ENCODE measurements at regions not wholly inside any gene's neighbourhood (a gene's known extent, or its start where the extent isn't known, plus 50 kb on each side); places are given as distances from the start of the nearest gene placed in this dataset.

DNA sequence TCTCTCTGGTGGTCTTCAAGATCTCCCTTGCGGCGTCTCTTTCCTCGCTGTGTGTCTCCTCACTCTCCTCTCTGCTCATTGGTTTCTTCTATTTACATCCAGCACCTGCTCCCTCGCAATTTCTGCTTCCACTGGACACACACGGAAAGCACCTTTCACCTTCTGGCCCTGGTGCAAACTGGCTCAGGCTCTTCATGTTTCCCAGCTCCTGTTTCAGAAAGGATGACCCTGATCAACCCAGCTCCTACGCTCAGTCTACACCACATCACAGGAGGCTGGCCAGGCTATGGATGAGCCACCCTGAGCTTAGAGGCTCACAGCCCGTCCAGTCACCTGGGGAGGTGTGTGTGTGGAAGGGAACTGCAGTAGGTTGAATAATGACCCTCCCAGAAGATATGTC, 72.7 kb downstream of the MCFD2 start:
- peaks cover 20% of the 10 kb centered on the region for H3K4me1 ChIP-seq (ENCODE audit: insufficient read depth, low read length)
- TF ChIP-seq ZNF431 (CRISPR knock-in tag; IDR thresholded peaks at IDR 0.05; ENCODE audit: borderline replicate concordance, low read depth) (no peak), ZNF354B (CRISPR knock-in tag; IDR thresholded peaks at IDR 0.05) (no peak), ZNF891 (CRISPR knock-in tag; IDR thresholded peaks at IDR 0.05) (no peak), NFYB (CRISPR knock-in tag; IDR thresholded peaks at IDR 0.05) (no peak), TBX3 (IDR thresholded peaks at IDR 0.05; ENCODE audit: borderline replicate concordance) (no peak), RBM39 (IDR thresholded peaks at IDR 0.05; ENCODE audit: low read depth, low read length, poor library complexity, severe bottlenecking) (no peak), ZNF616 (CRISPR knock-in tag; IDR thresholded peaks at IDR 0.05; ENCODE audit: low read depth) (no peak), ZNF562 (CRISPR knock-in tag; IDR thresholded peaks at IDR 0.05; ENCODE audit: borderline replicate concordance) (no peak), ZNF724P (CRISPR knock-in tag; IDR thresholded peaks at IDR 0.05; ENCODE audit: borderline replicate concordance) (no peak), ZSCAN31 (CRISPR knock-in tag; IDR thresholded peaks at IDR 0.05; ENCODE audit: low read depth) (no peak), ZNF564 (CRISPR knock-in tag; IDR thresholded peaks at IDR 0.05) (no peak), ZNF605 (CRISPR knock-in tag; IDR thresholded peaks at IDR 0.05) (no peak), SMAD3 (CRISPR knock-in tag; IDR thresholded peaks at IDR 0.05) (no peak)
- TF ChIP-seq, protein P1, sequence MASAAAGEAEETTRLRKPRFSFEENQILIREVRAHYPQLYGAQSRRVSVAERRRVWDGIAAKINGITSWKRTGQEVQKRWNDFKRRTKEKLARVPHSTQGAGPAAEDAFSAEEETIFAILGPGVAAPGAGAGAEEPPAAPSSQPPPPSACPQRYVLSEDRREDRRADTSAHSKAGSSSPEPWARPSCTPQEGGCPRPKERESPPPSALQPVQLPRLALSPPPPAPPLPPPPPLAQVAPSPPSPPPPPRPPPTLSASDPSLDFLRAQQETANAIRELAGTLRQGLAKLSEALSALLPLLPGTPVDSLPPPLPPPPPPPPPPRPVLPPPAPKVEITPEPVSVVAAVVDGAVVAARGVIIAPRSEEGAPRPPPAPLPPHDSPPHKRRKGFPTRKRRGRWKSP (CRISPR knock-in tag; IDR thresholded peaks at IDR 0.05) = no peak
- TF ChIP-seq, protein P2, sequence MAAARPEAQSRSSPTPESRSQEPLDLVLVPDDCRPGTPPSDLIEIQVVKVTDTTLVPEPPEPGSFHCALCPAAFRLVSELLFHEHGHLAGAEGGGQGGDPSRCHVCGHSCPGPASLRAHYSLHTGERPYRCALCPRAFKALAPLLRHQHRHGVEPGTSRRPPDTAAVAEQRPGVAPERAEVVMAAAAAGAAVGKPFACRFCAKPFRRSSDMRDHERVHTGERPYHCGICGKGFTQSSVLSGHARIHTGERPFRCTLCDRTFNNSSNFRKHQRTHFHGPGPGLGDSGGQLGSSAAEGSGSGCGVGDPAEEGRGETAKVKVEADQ (CRISPR knock-in tag; IDR thresholded peaks at IDR 0.05; ENCODE audit: borderline replicate concordance) = no peak
- TF ChIP-seq, protein P3, sequence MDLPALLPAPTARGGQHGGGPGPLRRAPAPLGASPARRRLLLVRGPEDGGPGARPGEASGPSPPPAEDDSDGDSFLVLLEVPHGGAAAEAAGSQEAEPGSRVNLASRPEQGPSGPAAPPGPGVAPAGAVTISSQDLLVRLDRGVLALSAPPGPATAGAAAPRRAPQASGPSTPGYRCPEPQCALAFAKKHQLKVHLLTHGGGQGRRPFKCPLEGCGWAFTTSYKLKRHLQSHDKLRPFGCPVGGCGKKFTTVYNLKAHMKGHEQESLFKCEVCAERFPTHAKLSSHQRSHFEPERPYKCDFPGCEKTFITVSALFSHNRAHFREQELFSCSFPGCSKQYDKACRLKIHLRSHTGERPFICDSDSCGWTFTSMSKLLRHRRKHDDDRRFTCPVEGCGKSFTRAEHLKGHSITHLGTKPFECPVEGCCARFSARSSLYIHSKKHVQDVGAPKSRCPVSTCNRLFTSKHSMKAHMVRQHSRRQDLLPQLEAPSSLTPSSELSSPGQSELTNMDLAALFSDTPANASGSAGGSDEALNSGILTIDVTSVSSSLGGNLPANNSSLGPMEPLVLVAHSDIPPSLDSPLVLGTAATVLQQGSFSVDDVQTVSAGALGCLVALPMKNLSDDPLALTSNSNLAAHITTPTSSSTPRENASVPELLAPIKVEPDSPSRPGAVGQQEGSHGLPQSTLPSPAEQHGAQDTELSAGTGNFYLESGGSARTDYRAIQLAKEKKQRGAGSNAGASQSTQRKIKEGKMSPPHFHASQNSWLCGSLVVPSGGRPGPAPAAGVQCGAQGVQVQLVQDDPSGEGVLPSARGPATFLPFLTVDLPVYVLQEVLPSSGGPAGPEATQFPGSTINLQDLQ (CRISPR knock-in tag; IDR thresholded peaks at IDR 0.05) = no peak
- TF ChIP-seq, protein P4, sequence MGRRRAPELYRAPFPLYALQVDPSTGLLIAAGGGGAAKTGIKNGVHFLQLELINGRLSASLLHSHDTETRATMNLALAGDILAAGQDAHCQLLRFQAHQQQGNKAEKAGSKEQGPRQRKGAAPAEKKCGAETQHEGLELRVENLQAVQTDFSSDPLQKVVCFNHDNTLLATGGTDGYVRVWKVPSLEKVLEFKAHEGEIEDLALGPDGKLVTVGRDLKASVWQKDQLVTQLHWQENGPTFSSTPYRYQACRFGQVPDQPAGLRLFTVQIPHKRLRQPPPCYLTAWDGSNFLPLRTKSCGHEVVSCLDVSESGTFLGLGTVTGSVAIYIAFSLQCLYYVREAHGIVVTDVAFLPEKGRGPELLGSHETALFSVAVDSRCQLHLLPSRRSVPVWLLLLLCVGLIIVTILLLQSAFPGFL (CRISPR knock-in tag; IDR thresholded peaks at IDR 0.05) = no peak
- intact Hi-C loops (cut with micrococcal nuclease; ENCODE audit: unreplicated experiment) = no loop called here
- WGBS (ENCODE audit: low lambda C conversion rate) = 50% methylated on average over 7 of the region's 7 CpGs
- no peak overlapping the region for H3K4me2 ChIP-seq (ENCODE audit: low read depth, low read length)
- no TSS peak for BruUV-seq (replicated peaks)
- ATAC-seq = no peak
- ChIA-PET POLR2A (no interaction called here), CTCF (ENCODE audit: low intra/inter-chr PET ratio, low total read pairs) (no interaction called here)
- H3K9ac ChIP-seq (ENCODE audit: insufficient read depth, low read depth, low read length) = no peak overlapping the region
- H3K79me2 ChIP-seq (ENCODE audit: insufficient read depth, low read length) = no peaks in the 10 kb centered on the region
- no peaks in the 10 kb centered on the region for H3K9me3 ChIP-seq (ENCODE audit: low read length)
- no peak for DNase-seq (ENCODE audit: low spot score)
- no peaks in the 10 kb centered on the region for H3K36me3 ChIP-seq (replicated peaks in 1 of 2; ENCODE audit: control insufficient read depth in 1 of 2, insufficient read depth in 2 of 2, low read length in 2 of 2)
- in situ Hi-C loops (cut with HindIII; ENCODE audit: extremely low pct_ligation_motif_present, low pct_unique_long_range_greater_than_20kb) = no loop called here
- no peak overlapping the region for H2AFZ ChIP-seq (ENCODE audit: low read length)
- no peaks in the 10 kb centered on the region for H4K20me1 ChIP-seq (ENCODE audit: insufficient read depth, low read length)
- H3K27me3 ChIP-seq (ENCODE audit: control insufficient read depth in 1 of 2, insufficient read depth in 2 of 2, low read length in 2 of 2) = peaks cover 4 to 63% of the 10 kb centered on the region in 2 experiments; a peak in 4 of 5 replicates
- no peak overlapping the region for H3K4me3 ChIP-seq (replicated peaks in 1 of 3; ENCODE audit: insufficient read depth in 1 of 3, low read depth in 2 of 3, low read length in 3 of 3)
- no peak overlapping the region for H3K27ac ChIP-seq (ENCODE audit: extremely low read length, insufficient read depth, low read length)
- FAIRE-seq = no peak

Measured in HepG2 (cell line).